ENCODE measurements at regions not wholly inside any gene's neighbourhood (a gene's known extent, or its start where the extent isn't known, plus 50 kb on each side); places are given as distances from the start of the nearest gene placed in this dataset.

DNA sequence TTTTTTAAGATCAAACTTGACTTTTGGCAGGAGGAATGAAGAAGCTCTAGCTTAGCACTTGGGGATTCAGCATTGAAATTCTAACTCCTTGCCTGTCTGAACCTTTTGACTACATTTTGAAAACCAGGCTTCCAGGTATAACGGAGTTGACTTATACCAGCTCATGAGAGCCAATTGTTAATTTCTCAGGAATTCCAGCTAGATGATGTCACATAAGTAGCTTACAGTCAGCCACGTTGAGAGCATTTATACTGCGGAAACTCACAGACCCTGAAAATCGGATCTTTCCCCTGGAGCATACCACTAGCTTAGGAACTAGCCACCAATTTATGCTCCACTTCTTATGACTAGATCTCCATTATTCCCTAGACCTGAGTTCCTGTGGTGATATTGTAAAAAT lies 321.4 kb upstream of the DPH6 start:
- TF ChIP-seq, protein P1, sequence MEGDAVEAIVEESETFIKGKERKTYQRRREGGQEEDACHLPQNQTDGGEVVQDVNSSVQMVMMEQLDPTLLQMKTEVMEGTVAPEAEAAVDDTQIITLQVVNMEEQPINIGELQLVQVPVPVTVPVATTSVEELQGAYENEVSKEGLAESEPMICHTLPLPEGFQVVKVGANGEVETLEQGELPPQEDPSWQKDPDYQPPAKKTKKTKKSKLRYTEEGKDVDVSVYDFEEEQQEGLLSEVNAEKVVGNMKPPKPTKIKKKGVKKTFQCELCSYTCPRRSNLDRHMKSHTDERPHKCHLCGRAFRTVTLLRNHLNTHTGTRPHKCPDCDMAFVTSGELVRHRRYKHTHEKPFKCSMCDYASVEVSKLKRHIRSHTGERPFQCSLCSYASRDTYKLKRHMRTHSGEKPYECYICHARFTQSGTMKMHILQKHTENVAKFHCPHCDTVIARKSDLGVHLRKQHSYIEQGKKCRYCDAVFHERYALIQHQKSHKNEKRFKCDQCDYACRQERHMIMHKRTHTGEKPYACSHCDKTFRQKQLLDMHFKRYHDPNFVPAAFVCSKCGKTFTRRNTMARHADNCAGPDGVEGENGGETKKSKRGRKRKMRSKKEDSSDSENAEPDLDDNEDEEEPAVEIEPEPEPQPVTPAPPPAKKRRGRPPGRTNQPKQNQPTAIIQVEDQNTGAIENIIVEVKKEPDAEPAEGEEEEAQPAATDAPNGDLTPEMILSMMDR (conservative IDR thresholded peaks at IDR 0.05) = no peak
- TF ChIP-seq EZH2 (IDR thresholded peaks at IDR 0.05; ENCODE audit: low read depth) = no peak

Measured in PC-9 (cell line).